ENCODE measurements at regions not wholly inside any gene's neighbourhood (a gene's known extent, or its start where the extent isn't known, plus 50 kb on each side); places are given as distances from the start of the nearest gene placed in this dataset.
"Not testable (repeated sequence)": the region's sequence is repeated elsewhere in the genome, so short reads cannot be mapped to it uniquely, and the experiment has no call there.

GRCh38 chr6:167214206-167214605 lies 56.4 kb upstream of the GPR31 start:
- CTCF ChIA-PET: interaction anchor here (1.1 to 1.4 kb wide), 2 partner anchors 75 to 137 kb away, joined by 3 to 4 read pairs; no protein-coding TSS in a partner anchor
- POLR2A ChIA-PET: no interaction called here
- no peaks in the 10 kb centered on the region for H3K9me2 ChIP-seq

DNA sequence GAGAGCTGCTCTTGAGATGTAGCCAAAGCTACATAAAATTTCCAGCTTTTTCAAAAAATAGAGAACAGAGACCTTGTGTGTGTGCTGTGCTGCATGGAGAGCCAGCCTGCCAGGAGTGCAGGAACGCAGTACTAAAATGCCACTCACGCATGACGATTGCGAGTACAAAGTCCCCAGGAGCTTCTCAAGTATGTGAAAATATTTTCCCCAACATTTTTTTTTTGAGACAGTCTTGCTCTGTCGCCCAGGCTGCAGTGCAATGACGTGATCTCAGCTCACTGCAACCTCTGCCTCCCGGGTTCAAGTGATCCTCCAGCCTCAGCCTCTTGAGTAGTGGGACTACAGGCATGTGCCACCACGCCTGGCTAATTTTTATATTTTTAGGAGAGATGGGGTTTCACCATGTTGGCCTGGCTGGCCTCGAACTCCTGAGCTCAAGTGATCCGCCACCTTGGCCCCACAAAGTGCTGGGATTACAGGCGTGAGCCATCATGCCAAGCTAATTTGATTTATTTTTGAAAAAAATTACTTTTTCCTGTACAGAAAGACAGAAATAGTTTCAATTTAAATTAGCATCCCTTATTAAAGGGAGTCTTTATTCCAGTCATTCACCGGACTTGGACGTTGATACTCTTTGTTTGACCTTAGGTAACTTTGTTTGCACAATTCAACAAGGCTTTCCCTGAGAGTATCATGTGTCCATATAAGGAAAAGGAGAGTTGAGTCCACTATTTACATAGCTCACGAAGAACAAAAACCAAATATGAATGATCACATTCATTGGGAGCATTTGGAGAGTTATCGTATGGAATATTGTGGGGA lies 57.9 kb upstream of the GPR31 start:
- not testable (repeated sequence) for H2AFZ ChIP-seq (ENCODE audit: low read depth)

More at GRCh38 chr6:167214206-167214605, 56.4 kb upstream of the GPR31 start:
- H3K27me3 ChIP-seq (ENCODE audit: insufficient read depth): no peaks in the 10 kb centered on the region
- TF ChIP-seq, protein P1, sequence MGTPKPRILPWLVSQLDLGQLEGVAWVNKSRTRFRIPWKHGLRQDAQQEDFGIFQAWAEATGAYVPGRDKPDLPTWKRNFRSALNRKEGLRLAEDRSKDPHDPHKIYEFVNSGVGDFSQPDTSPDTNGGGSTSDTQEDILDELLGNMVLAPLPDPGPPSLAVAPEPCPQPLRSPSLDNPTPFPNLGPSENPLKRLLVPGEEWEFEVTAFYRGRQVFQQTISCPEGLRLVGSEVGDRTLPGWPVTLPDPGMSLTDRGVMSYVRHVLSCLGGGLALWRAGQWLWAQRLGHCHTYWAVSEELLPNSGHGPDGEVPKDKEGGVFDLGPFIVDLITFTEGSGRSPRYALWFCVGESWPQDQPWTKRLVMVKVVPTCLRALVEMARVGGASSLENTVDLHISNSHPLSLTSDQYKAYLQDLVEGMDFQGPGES (IDR thresholded peaks at IDR 0.05; ENCODE audit: low read depth, low read length): no peak
- TF ChIP-seq GABPA (IDR thresholded peaks at IDR 0.05; ENCODE audit: low read depth) (no peak), RXRA (IDR thresholded peaks at IDR 0.05; ENCODE audit: borderline replicate concordance, low read depth) (no peak), REST (IDR thresholded peaks at IDR 0.05; ENCODE audit: low read depth, low read length) (no peak), SMC3 (IDR thresholded peaks at IDR 0.05; ENCODE audit: low read depth, low read length) (no peak), TCF12 (IDR thresholded peaks at IDR 0.05) (no peak), EZH2phosphoT487 (IDR thresholded peaks at IDR 0.05; ENCODE audit: borderline replicate concordance, low read depth) (no peak), MEF2A (IDR thresholded peaks at IDR 0.05; ENCODE audit: borderline replicate concordance, low read depth) (no peak), PBX3 (IDR thresholded peaks at IDR 0.05) (no peak), TAF1 (IDR thresholded peaks at IDR 0.05; ENCODE audit: borderline replicate concordance, low read depth, low read length) (no peak), CHD2 (IDR thresholded peaks at IDR 0.05; ENCODE audit: low read length, partially characterized antibody) (no peak)
- no peaks in the 10 kb centered on the region for H3K79me2 ChIP-seq (ENCODE audit: insufficient read depth)
- H3F3A ChIP-seq (replicated peaks; ENCODE audit: insufficient read depth): no peaks in the 10 kb centered on the region
- no peaks in the 10 kb centered on the region for H3K9me3 ChIP-seq
- H3K9ac ChIP-seq: no peak overlapping the region
- no peak overlapping the region for H2AFZ ChIP-seq (ENCODE audit: low read depth)
- H4K20me1 ChIP-seq (ENCODE audit: insufficient read depth): no peaks in the 10 kb centered on the region
- 77% methylated on average over 10 of the region's 10 CpGs for WGBS (ENCODE audit: low lambda C conversion rate)
- no peak overlapping the region for H3K4me3 ChIP-seq (ENCODE audit: low read depth in 2 of 2, low read length in 1 of 2)
- no peak overlapping the region for H3K27ac ChIP-seq (ENCODE audit: low read depth in 2 of 2, low read length in 1 of 2)
- H3K36me3 ChIP-seq (replicated peaks in 1 of 2; ENCODE audit: control insufficient read depth in 1 of 2, insufficient read depth in 2 of 2, low read length in 1 of 2): no peaks in the 10 kb centered on the region
- peaks cover 0 to 2% of the 10 kb centered on the region in 2 experiments; a peak in 1 of 4 replicates for H3K4me1 ChIP-seq (ENCODE audit: control insufficient read depth in 1 of 2, insufficient read depth in 2 of 2, low read depth in 1 of 2, low read length in 1 of 2)
- DNase-seq: peak; percentile 20
- H3K4me2 ChIP-seq: no peak overlapping the region

DNA sequence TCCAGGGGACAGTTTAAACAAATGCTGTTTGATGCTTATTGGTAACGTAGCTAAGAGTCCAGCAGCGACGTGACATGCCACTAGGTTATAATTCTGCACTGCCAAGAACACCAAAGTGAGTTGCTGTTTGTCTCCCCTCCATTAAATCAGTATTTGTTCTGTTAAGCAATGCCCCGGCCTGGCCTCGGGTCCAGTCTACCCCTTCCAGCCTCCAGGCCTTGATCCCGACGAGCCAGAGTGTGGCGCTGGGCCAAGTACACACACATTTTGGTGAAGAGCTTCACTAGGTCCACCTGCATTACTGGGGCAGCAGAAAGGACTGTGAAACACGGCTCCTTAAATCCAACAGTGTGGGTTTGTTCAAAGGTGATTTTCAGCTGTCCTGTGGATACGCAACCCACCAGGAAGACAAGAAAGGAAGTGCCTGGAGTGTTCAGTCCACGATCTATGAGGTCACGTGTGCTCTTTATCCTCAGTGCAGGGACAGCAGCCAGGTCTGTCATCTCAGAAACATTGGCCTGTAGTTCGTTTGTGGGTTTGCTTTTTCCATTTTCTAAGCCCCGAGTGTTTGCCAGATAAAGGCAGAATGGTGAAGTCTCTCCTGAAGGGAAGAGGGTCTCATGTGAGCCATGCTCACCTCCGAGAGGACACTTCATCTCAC lies 58.7 kb upstream of the GPR31 start:
- POLR2A ChIA-PET; H3K79me2 ChIP-seq (ENCODE audit: insufficient read depth); DNase-seq; H3F3A ChIP-seq (replicated peaks; ENCODE audit: insufficient read depth); H3K4me2 ChIP-seq; H3K27me3 ChIP-seq (ENCODE audit: insufficient read depth); H3K9me2 ChIP-seq; H3K9ac ChIP-seq; H3K9me3 ChIP-seq; H3K36me3 ChIP-seq (replicated peaks in 1 of 2; ENCODE audit: control insufficient read depth in 1 of 2, insufficient read depth in 2 of 2, low read length in 1 of 2); H4K20me1 ChIP-seq (ENCODE audit: insufficient read depth); H2AFZ ChIP-seq (ENCODE audit: low read depth); H3K27ac ChIP-seq (ENCODE audit: low read depth in 2 of 2, low read length in 1 of 2); H3K4me1 ChIP-seq (ENCODE audit: control insufficient read depth in 1 of 2, insufficient read depth in 2 of 2, low read depth in 1 of 2, low read length in 1 of 2); H3K4me3 ChIP-seq (ENCODE audit: low read depth in 2 of 2, low read length in 1 of 2): not testable (repeated sequence)
- CTCF ChIA-PET: interaction anchor here (1.1 to 6.1 kb wide), 2 partner anchors 72 to 135 kb away, joined by 3 to 26 read pairs; no protein-coding TSS in a partner anchor
- whole genome bisulfite sequencing (ENCODE audit: low lambda C conversion rate): 57% methylated on average over 10 of the region's 15 CpGs

More for the DNA sequence above, 57.9 kb upstream of the GPR31 start:
- H3K27ac ChIP-seq (ENCODE audit: low read depth in 2 of 2, low read length in 1 of 2); H3K36me3 ChIP-seq (replicated peaks in 1 of 2; ENCODE audit: control insufficient read depth in 1 of 2, insufficient read depth in 2 of 2, low read length in 1 of 2); H3K27me3 ChIP-seq (ENCODE audit: insufficient read depth); H3K9me3 ChIP-seq; DNase-seq; H3K4me1 ChIP-seq (ENCODE audit: control insufficient read depth in 1 of 2, insufficient read depth in 2 of 2, low read depth in 1 of 2, low read length in 1 of 2); H3K9me2 ChIP-seq; H3F3A ChIP-seq (replicated peaks; ENCODE audit: insufficient read depth); POLR2A ChIA-PET; H3K4me2 ChIP-seq; H4K20me1 ChIP-seq (ENCODE audit: insufficient read depth); H3K4me3 ChIP-seq (ENCODE audit: low read depth in 2 of 2, low read length in 1 of 2); H3K79me2 ChIP-seq (ENCODE audit: insufficient read depth); H3K9ac ChIP-seq: not testable (repeated sequence)
- CTCF ChIA-PET: interaction anchor here (0.8 to 6.1 kb wide), 4 partner anchors 71 to 136 kb away, joined by 4 to 26 read pairs (median 6); no protein-coding TSS in a partner anchor
- WGBS (ENCODE audit: low lambda C conversion rate): 75% methylated on average over 15 of the region's 15 CpGs

Measured in SK-N-SH (cell line).